ENCODE measurements at regions not wholly inside any gene's neighbourhood (a gene's known extent, or its start where the extent isn't known, plus 50 kb on each side); places are given as distances from the start of the nearest gene placed in this dataset.

DNA sequence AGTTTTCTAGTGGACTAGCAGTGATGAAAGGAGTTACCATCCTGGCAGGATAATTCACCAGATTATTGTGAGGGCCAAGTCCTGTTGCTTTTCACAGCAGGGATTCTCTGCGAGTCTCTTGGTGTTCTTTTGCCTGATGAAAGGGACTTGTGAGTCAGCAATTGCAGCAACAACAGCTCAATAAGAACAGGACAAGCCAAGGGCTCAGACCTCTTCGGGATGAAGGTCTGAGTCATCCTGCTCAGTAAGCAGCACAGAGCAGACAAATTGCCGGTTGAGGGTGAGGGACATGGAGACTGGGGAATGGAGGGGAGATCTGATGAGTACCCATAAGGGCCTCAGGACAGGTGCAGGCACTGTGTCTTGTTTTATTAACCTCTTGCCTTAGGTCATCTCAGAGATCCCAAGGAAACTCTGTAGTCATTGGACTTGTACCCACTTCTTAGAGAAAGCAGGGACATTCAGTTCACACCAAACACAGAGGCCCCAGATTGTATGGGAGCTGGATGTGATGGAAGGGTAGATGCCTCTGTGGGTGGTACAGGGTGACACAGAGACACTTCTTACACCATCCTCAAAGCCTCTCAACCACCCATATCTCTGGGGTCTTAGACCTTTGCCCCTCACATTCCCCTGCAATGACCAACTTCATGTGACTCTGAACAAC lies 173.8 kb upstream of the TLE3 start:
- Histone ChIP-seq H3K9ac (ENCODE audit: low read length) (no peak overlapping the region), H3F3A (ENCODE audit: insufficient read depth, low read length, poor library complexity, severe bottlenecking) (no peaks in the 10 kb centered on the region), H3K9me3 (ENCODE audit: low read length) (no peaks in the 10 kb centered on the region), H3K4me3 (ENCODE audit: low read length) (no peak overlapping the region), H3K79me2 (replicated peaks; ENCODE audit: insufficient read depth, low read length) (no peaks in the 10 kb centered on the region), H3K27me3 (ENCODE audit: insufficient read depth, low read depth, low read length) (no peaks in the 10 kb centered on the region), H2AFZ (ENCODE audit: low read depth, low read length) (no peak overlapping the region), H3K27ac (ENCODE audit: low read length) (no peak overlapping the region), H3K9me2 (ENCODE audit: insufficient read depth, low read length) (no peaks in the 10 kb centered on the region), H3K4me2 (ENCODE audit: low read length) (no peak overlapping the region), H3K36me3 (ENCODE audit: insufficient read depth, low read length) (no peaks in the 10 kb centered on the region), H4K20me1 (ENCODE audit: insufficient read depth) (no peaks in the 10 kb centered on the region)
- no peak for TF ChIP-seq RAD21 (conservative IDR thresholded peaks at IDR 0.05)
- TF ChIP-seq, protein P1, sequence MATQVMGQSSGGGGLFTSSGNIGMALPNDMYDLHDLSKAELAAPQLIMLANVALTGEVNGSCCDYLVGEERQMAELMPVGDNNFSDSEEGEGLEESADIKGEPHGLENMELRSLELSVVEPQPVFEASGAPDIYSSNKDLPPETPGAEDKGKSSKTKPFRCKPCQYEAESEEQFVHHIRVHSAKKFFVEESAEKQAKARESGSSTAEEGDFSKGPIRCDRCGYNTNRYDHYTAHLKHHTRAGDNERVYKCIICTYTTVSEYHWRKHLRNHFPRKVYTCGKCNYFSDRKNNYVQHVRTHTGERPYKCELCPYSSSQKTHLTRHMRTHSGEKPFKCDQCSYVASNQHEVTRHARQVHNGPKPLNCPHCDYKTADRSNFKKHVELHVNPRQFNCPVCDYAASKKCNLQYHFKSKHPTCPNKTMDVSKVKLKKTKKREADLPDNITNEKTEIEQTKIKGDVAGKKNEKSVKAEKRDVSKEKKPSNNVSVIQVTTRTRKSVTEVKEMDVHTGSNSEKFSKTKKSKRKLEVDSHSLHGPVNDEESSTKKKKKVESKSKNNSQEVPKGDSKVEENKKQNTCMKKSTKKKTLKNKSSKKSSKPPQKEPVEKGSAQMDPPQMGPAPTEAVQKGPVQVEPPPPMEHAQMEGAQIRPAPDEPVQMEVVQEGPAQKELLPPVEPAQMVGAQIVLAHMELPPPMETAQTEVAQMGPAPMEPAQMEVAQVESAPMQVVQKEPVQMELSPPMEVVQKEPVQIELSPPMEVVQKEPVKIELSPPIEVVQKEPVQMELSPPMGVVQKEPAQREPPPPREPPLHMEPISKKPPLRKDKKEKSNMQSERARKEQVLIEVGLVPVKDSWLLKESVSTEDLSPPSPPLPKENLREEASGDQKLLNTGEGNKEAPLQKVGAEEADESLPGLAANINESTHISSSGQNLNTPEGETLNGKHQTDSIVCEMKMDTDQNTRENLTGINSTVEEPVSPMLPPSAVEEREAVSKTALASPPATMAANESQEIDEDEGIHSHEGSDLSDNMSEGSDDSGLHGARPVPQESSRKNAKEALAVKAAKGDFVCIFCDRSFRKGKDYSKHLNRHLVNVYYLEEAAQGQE (IDR thresholded peaks at IDR 0.05; ENCODE audit: borderline replicate concordance): no peak
- no peak for TF ChIP-seq MXI1 (conservative IDR thresholded peaks at IDR 0.05; ENCODE audit: poor library complexity, severe bottlenecking)
- no peak for TF ChIP-seq SMC3 (conservative IDR thresholded peaks at IDR 0.05; ENCODE audit: poor library complexity)
- peak; percentile 41 for TF ChIP-seq POLR2AphosphoS5 (IDR thresholded peaks at IDR 0.05)
- no peak for TF ChIP-seq EP300 (conservative IDR thresholded peaks at IDR 0.05; ENCODE audit: poor library complexity, severe bottlenecking)
- TF ChIP-seq TAF1 (IDR thresholded peaks at IDR 0.05; ENCODE audit: low read depth): no peak

DNA sequence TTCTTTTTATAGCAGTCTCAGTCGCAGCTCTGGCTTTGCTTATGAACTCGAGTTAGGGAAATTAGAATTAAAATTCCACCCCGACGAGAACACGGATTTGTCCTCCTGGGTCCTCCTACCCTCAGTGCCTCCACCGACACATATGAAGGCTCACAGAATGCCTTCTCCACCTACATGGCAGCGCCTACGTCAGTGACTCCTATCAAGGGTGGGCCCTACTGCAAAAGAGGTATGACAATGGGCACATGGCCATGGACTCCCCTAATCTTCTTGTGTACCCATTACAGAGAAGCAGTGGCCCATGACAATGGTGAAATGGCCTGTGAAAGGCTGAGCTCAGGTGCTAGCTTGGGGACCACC lies 173.0 kb upstream of the TLE3 start:
- Histone ChIP-seq H4K20me1 (ENCODE audit: insufficient read depth) (no peaks in the 10 kb centered on the region), H2AFZ (ENCODE audit: low read depth, low read length) (no peak overlapping the region), H3K9me3 (ENCODE audit: low read length) (no peaks in the 10 kb centered on the region), H3K9ac (ENCODE audit: low read length) (no peak overlapping the region), H3K27ac (ENCODE audit: low read length) (no peak overlapping the region), H3K9me2 (ENCODE audit: insufficient read depth, low read length) (no peaks in the 10 kb centered on the region), H3K4me3 (ENCODE audit: low read length) (no peak overlapping the region), H3K4me2 (ENCODE audit: low read length) (no peak overlapping the region), H3K36me3 (ENCODE audit: insufficient read depth, low read length) (no peaks in the 10 kb centered on the region), H3K27me3 (ENCODE audit: insufficient read depth, low read depth, low read length) (no peaks in the 10 kb centered on the region), H3K79me2 (replicated peaks; ENCODE audit: insufficient read depth, low read length) (no peaks in the 10 kb centered on the region), H3F3A (ENCODE audit: insufficient read depth, low read length, poor library complexity, severe bottlenecking) (no peaks in the 10 kb centered on the region)
- TF ChIP-seq EP300 (conservative IDR thresholded peaks at IDR 0.05; ENCODE audit: poor library complexity, severe bottlenecking) (no peak), EZH2 (IDR thresholded peaks at IDR 0.05; ENCODE audit: borderline replicate concordance, insufficient read depth, low read length, poor library complexity, severe bottlenecking) (no peak), POLR2AphosphoS5 (IDR thresholded peaks at IDR 0.05) (no peak), RAD21 (conservative IDR thresholded peaks at IDR 0.05) (no peak), TAF1 (IDR thresholded peaks at IDR 0.05; ENCODE audit: low read depth) (no peak), SMC3 (conservative IDR thresholded peaks at IDR 0.05; ENCODE audit: poor library complexity) (no peak), MXI1 (conservative IDR thresholded peaks at IDR 0.05; ENCODE audit: poor library complexity, severe bottlenecking) (no peak)
- TF ChIP-seq, protein P2, sequence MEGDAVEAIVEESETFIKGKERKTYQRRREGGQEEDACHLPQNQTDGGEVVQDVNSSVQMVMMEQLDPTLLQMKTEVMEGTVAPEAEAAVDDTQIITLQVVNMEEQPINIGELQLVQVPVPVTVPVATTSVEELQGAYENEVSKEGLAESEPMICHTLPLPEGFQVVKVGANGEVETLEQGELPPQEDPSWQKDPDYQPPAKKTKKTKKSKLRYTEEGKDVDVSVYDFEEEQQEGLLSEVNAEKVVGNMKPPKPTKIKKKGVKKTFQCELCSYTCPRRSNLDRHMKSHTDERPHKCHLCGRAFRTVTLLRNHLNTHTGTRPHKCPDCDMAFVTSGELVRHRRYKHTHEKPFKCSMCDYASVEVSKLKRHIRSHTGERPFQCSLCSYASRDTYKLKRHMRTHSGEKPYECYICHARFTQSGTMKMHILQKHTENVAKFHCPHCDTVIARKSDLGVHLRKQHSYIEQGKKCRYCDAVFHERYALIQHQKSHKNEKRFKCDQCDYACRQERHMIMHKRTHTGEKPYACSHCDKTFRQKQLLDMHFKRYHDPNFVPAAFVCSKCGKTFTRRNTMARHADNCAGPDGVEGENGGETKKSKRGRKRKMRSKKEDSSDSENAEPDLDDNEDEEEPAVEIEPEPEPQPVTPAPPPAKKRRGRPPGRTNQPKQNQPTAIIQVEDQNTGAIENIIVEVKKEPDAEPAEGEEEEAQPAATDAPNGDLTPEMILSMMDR (IDR thresholded peaks at IDR 0.05; ENCODE audit: poor library complexity, severe bottlenecking): no peak
- TF ChIP-seq, protein P1 (IDR thresholded peaks at IDR 0.05; ENCODE audit: borderline replicate concordance): no peak

Measured in neural cell (in vitro differentiated cells).